ENCODE measurements at regions not wholly inside any gene's neighbourhood (a gene's known extent, or its start where the extent isn't known, plus 50 kb on each side); places are given as distances from the start of the nearest gene placed in this dataset.

GRCh38 chr7:131869986-131870385, 313.6 kb upstream of the PODXL start:
- TF ChIP-seq Cebpa-rat (IDR thresholded peaks at IDR 0.05), result no peak
- Histone ChIP-seq H3K36me3 (no peaks in the 10 kb centered on the region), H3K27ac (no peak overlapping the region), H3K27me3 (no peaks in the 10 kb centered on the region), H4K20me1 (no peaks in the 10 kb centered on the region), H3K4me3 (no peak overlapping the region), H3K9me3 (no peaks in the 10 kb centered on the region), H3K4me2 (no peak overlapping the region), H3K9ac (no peak overlapping the region), H3K4me1 (no peaks in the 10 kb centered on the region)

- Histone ChIP-seq H3K36me3 (no peaks in the 10 kb centered on the region), H3K4me3 (no peak overlapping the region), H3K27ac (no peak overlapping the region), H3K9ac (no peak overlapping the region), H3K4me1 (no peaks in the 10 kb centered on the region), H3K27me3 (no peaks in the 10 kb centered on the region), H3K9me3 (no peaks in the 10 kb centered on the region), H3K4me2 (no peak overlapping the region), H4K20me1 (no peaks in the 10 kb centered on the region)
- no peak for TF ChIP-seq Cebpa-rat (IDR thresholded peaks at IDR 0.05)
Measured at GRCh38 chr7:131869169-131869844, 312.9 kb upstream of the PODXL start.

GRCh38 chr7:131867461-131867860, 311.0 kb upstream of the PODXL start:
- TF ChIP-seq Cebpa-rat (IDR thresholded peaks at IDR 0.05), result no peak

GRCh38 chr7:131865911-131866310, 309.5 kb upstream of the PODXL start:
- H3K4me3 ChIP-seq, result no peak overlapping the region
- no peaks in the 10 kb centered on the region for H3K36me3 ChIP-seq
- H3K4me2 ChIP-seq, result no peak overlapping the region
- H4K20me1 ChIP-seq, result no peaks in the 10 kb centered on the region
- no peak for TF ChIP-seq Cebpa-rat (IDR thresholded peaks at IDR 0.05)
- H3K27ac ChIP-seq, result no peak overlapping the region
- H3K9ac ChIP-seq, result no peak overlapping the region
- no peaks in the 10 kb centered on the region for H3K27me3 ChIP-seq
- H3K9me3 ChIP-seq, result no peaks in the 10 kb centered on the region
- H3K4me1 ChIP-seq, result no peaks in the 10 kb centered on the region

More at GRCh38 chr7:131867461-131867860, 311.0 kb upstream of the PODXL start:
- Histone ChIP-seq H4K20me1 (no peaks in the 10 kb centered on the region), H3K4me1 (no peaks in the 10 kb centered on the region), H3K9me3 (no peaks in the 10 kb centered on the region), H3K36me3 (no peaks in the 10 kb centered on the region), H3K27ac (no peak overlapping the region), H3K9ac (no peak overlapping the region), H3K27me3 (no peaks in the 10 kb centered on the region), H3K4me2 (no peak overlapping the region), H3K4me3 (no peak overlapping the region)

GRCh38 chr7:131861620-131862346, 305.4 kb upstream of the PODXL start:
- H3K4me3 ChIP-seq, result no peak overlapping the region
- H3K4me2 ChIP-seq, result no peak overlapping the region
- H3K4me1 ChIP-seq, result no peaks in the 10 kb centered on the region
- H3K27me3 ChIP-seq, result no peaks in the 10 kb centered on the region
- no peaks in the 10 kb centered on the region for H3K9me3 ChIP-seq
- H3K36me3 ChIP-seq, result no peaks in the 10 kb centered on the region
- no peak for TF ChIP-seq Cebpa-rat (IDR thresholded peaks at IDR 0.05)
- H3K9ac ChIP-seq, result no peak overlapping the region
- no peaks in the 10 kb centered on the region for H4K20me1 ChIP-seq
- H3K27ac ChIP-seq, result no peak overlapping the region

- no peaks in the 10 kb centered on the region for H3K36me3 ChIP-seq
- no peaks in the 10 kb centered on the region for H3K27me3 ChIP-seq
- TF ChIP-seq Cebpa-rat (IDR thresholded peaks at IDR 0.05), result no peak
- H3K27ac ChIP-seq, result no peak overlapping the region
- no peak overlapping the region for H3K4me3 ChIP-seq
- no peaks in the 10 kb centered on the region for H4K20me1 ChIP-seq
- H3K9me3 ChIP-seq, result peaks cover 18% of the 10 kb centered on the region
- no peak overlapping the region for H3K9ac ChIP-seq
- H3K4me2 ChIP-seq, result no peak overlapping the region
- H3K4me1 ChIP-seq, result no peaks in the 10 kb centered on the region
Measured at GRCh38 chr7:131859147-131859821, 302.9 kb upstream of the PODXL start.

- Histone ChIP-seq H3K36me3 (no peaks in the 10 kb centered on the region), H3K4me2 (no peak overlapping the region), H4K20me1 (no peaks in the 10 kb centered on the region), H3K4me1 (no peaks in the 10 kb centered on the region), H3K27ac (no peak overlapping the region), H3K4me3 (no peak overlapping the region), H3K9ac (no peak overlapping the region), H3K9me3 (peaks cover 24% of the 10 kb centered on the region), H3K27me3 (no peaks in the 10 kb centered on the region)
- TF ChIP-seq Cebpa-rat (IDR thresholded peaks at IDR 0.05), result no peak
Measured at GRCh38 chr7:131858611-131859010, 302.2 kb upstream of the PODXL start.

- H3K27ac ChIP-seq, result no peak overlapping the region
- no peaks in the 10 kb centered on the region for H4K20me1 ChIP-seq
- H3K27me3 ChIP-seq, result no peaks in the 10 kb centered on the region
Measured at GRCh38 chr7:131849472-131849871, 293.0 kb upstream of the PODXL start.

GRCh38 chr7:131848033-131848432, 291.6 kb upstream of the PODXL start:
- no peak overlapping the region for H3K27ac ChIP-seq
- no peak overlapping the region for H3K4me2 ChIP-seq
- H3K9ac ChIP-seq, result no peak overlapping the region
- TF ChIP-seq Cebpa-rat (IDR thresholded peaks at IDR 0.05), result no peak
- H3K4me1 ChIP-seq, result no peaks in the 10 kb centered on the region
- no peaks in the 10 kb centered on the region for H3K27me3 ChIP-seq
- no peaks in the 10 kb centered on the region for H3K36me3 ChIP-seq
- no peak overlapping the region for H3K4me3 ChIP-seq
- H4K20me1 ChIP-seq, result no peaks in the 10 kb centered on the region
- peaks cover 10% of the 10 kb centered on the region for H3K9me3 ChIP-seq

More at GRCh38 chr7:131849472-131849871, 293.0 kb upstream of the PODXL start:
- no peak overlapping the region for H3K9ac ChIP-seq
- H3K4me2 ChIP-seq, result no peak overlapping the region
- H3K9me3 ChIP-seq, result peaks cover 24% of the 10 kb centered on the region
- H3K36me3 ChIP-seq, result no peaks in the 10 kb centered on the region
- no peak for TF ChIP-seq Cebpa-rat (IDR thresholded peaks at IDR 0.05)
- H3K4me1 ChIP-seq, result no peaks in the 10 kb centered on the region
- H3K4me3 ChIP-seq, result no peak overlapping the region

Measured in BLaER1 (cell line).